Retinal pigment epithelial cell (primary cell): ENCODE measurements at regions not wholly inside any gene's neighbourhood (a gene's known extent, or its start where the extent isn't known, plus 50 kb on each side); places are given as distances from the start of the nearest gene placed in this dataset.
"Not testable (repeated sequence)": the region's sequence is repeated elsewhere in the genome, so short reads cannot be mapped to it uniquely, and the experiment has no call there.

ENCODE experiments used
- DNase-seq: peaks from one replicate; pipeline ENCODE4 v3.0.0-alpha.2; 2010; ENCODE audit warnings: low read depth
- H3K4me3 ChIP-seq: 2 replicates; pipeline ENCODE4 v1.5.1; 2011; ENCODE audit warnings: mild to moderate bottlenecking, low read length, control low read depth, moderate library complexity
- TF ChIP-seq, protein P1 (sequence below): conservative IDR thresholded peaks from 2 replicates; pipeline ENCODE4 v1.5.1; 2011; ENCODE audit warnings: low read depth, low read length, control low read depth, inconsistent platforms

GRCh38 chr22:22697377-22698117, 53.1 kb downstream of the GGTLC2 start:
- TF ChIP-seq, protein P1, sequence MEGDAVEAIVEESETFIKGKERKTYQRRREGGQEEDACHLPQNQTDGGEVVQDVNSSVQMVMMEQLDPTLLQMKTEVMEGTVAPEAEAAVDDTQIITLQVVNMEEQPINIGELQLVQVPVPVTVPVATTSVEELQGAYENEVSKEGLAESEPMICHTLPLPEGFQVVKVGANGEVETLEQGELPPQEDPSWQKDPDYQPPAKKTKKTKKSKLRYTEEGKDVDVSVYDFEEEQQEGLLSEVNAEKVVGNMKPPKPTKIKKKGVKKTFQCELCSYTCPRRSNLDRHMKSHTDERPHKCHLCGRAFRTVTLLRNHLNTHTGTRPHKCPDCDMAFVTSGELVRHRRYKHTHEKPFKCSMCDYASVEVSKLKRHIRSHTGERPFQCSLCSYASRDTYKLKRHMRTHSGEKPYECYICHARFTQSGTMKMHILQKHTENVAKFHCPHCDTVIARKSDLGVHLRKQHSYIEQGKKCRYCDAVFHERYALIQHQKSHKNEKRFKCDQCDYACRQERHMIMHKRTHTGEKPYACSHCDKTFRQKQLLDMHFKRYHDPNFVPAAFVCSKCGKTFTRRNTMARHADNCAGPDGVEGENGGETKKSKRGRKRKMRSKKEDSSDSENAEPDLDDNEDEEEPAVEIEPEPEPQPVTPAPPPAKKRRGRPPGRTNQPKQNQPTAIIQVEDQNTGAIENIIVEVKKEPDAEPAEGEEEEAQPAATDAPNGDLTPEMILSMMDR, result no peak
- no peak for DNase-seq
- no peak overlapping the region for H3K4me3 ChIP-seq

- TF ChIP-seq, protein P1, result no peak
Measured at GRCh38 chr22:22698263-22698750, 53.9 kb downstream of the GGTLC2 start.

DNA sequence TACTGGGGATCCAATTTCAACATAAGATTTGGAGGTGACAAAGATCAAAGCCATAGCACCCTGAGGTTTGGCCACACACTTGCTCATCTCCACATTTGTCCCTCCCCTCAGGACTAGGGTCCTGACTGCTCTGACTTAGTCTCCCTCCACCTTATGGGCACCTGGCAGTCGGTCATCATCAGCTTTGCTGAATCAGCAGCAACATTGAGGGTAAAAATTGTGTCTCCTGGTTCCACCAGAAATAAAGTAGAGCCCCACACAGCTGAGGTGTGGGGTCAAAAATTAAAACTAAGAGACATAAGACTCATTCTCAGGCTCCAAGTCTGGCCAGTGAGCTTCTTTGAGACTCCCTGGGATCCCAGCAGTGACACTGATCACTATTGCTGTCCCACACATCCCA, 56.2 kb downstream of the GGTLC2 start:
- no peak overlapping the region for H3K4me3 ChIP-seq
- no peak for DNase-seq
- TF ChIP-seq, protein P1, result no peak

More at GRCh38 chr22:22698263-22698750, 53.9 kb downstream of the GGTLC2 start:
- H3K4me3 ChIP-seq, result no peak overlapping the region
- no peak for DNase-seq

DNA sequence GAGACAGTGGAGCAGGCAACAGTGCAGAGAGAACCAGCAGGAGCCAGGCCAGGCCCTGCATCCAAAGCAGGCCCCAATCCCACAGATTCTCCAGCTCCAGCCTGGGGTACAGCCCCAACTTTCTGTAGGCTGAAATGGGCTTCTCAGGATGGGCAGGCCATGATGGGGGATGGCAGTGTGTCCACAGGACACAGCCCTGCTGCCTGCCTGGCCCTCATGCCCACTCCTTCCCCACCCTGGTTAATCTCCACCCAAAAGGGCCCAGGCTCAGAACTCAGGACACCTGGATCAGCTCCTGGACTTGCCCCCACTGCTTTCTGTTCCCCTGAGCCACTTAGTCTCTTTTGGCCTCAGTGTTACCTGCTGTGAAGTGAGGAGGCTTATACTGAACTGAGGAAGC, 57.1 kb downstream of the GGTLC2 start:
- H3K4me3 ChIP-seq, DNase-seq: not testable (repeated sequence)

- TF ChIP-seq, protein P1, result peak; percentile 41
- DNase-seq, result no peak
- no peak overlapping the region for H3K4me3 ChIP-seq
Measured at GRCh38 chr22:22702237-22703202, 58.1 kb downstream of the GGTLC2 start.

DNA sequence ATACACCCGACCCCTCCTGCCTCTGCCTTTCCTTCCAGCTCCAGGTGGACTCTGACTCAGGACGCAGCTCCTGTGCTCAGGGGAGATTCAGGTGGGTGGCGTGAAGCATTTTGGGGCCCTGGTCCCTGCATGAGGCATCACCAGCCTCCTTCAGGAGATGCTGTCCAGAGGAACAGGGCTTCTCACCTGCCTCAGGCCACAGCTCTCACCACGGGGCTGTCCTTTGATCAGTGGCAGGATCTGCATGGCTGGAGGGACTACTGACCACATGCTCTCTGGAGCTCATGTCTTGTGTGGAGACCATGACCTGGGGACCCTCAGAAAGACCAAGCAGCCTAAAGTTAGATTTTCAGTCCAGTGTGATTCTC, 58.8 kb downstream of the GGTLC2 start:
- DNase-seq, result no peak
- TF ChIP-seq, protein P1, result no peak
- H3K4me3 ChIP-seq, result no peak overlapping the region

DNA sequence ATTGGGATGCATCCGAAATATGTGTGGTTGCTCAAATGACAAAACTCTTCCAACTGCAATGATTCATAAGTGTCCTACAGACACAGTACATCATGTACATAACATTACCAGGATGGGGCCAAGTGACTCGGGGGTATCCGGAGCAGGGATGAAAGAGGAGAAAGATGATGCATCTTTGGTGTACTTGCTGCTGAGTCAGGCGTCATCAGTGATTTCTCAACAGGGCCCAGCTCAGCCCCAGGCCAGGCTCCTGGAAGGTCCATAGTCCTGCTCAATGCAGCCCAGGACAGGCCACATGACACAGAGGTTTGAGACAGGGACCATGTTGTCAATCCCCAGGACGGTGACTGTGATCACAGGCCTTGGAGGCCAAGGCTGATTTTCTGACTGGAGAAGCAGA, 59.3 kb downstream of the GGTLC2 start:
- H3K4me3 ChIP-seq, result no peak overlapping the region
- TF ChIP-seq, protein P1, result no peak
- DNase-seq, result no peak
